NCI-H1092 treated with DMSO at 0.1 percent for 48 hours (cell line): ENCODE measurements at regions not wholly inside any gene's neighbourhood (a gene's known extent, or its start where the extent isn't known, plus 50 kb on each side); places are given as distances from the start of the nearest gene placed in this dataset.

Experiments
- DNase-seq: peaks from one replicate; lab custom pipeline; 2025; lab: John Stamatoyannopoulos, UW

- DNase-seq = no peak
Measured at GRCh38 chr2:60295636-60295962, 257.9 kb downstream of the BCL11A start.

GRCh38 chr2:60294901-60295635 lies 258.4 kb downstream of the BCL11A start:
- no peak for DNase-seq

GRCh38 chr2:60292242-60292641 lies 261.2 kb downstream of the BCL11A start:
- no peak for DNase-seq

- DNase-seq = no peak
Measured at GRCh38 chr2:60290509-60290908, 262.9 kb downstream of the BCL11A start.

- no peak for DNase-seq
Measured at GRCh38 chr2:60285626-60286316, 267.7 kb downstream of the BCL11A start.

- no peak for DNase-seq
Measured at GRCh38 chr2:60283626-60284025, 269.8 kb downstream of the BCL11A start.

- DNase-seq = no peak
Measured at GRCh38 chr2:60282886-60283285, 270.6 kb downstream of the BCL11A start.

- no peak for DNase-seq
Measured at GRCh38 chr2:60281730-60282129, 271.7 kb downstream of the BCL11A start.

- DNase-seq = no peak
Measured at GRCh38 chr2:60280238-60280637, 273.2 kb downstream of the BCL11A start.

GRCh38 chr2:60278906-60279305 lies 274.5 kb downstream of the BCL11A start:
- DNase-seq = no peak

GRCh38 chr2:60275958-60276357 lies 277.5 kb downstream of the BCL11A start:
- no peak for DNase-seq

- DNase-seq = no peak
Measured at GRCh38 chr2:60273836-60274235, 279.6 kb downstream of the BCL11A start.

- no peak for DNase-seq
Measured at GRCh38 chr2:60271713-60272112, 281.7 kb downstream of the BCL11A start.

GRCh38 chr2:60271131-60271530 lies 282.3 kb downstream of the BCL11A start:
- DNase-seq = no peak

- no peak for DNase-seq
Measured at GRCh38 chr2:60268661-60269060, 284.8 kb downstream of the BCL11A start.

- DNase-seq = no peak
Measured at GRCh38 chr2:60268032-60268431, 285.4 kb downstream of the BCL11A start.

GRCh38 chr2:60267122-60267521 lies 286.3 kb downstream of the BCL11A start:
- DNase-seq = peak; percentile 4

GRCh38 chr2:60262178-60262577 lies 291.3 kb downstream of the BCL11A start:
- DNase-seq = peak; percentile 48

- no peak for DNase-seq
Measured at GRCh38 chr2:60260639-60261296, 292.7 kb downstream of the BCL11A start.

- no peak for DNase-seq
Measured at GRCh38 chr2:60259781-60260180, 293.7 kb downstream of the BCL11A start.

GRCh38 chr2:60252581-60253150 lies 300.8 kb downstream of the BCL11A start:
- DNase-seq = no peak

GRCh38 chr2:60251247-60251646 lies 302.2 kb downstream of the BCL11A start:
- no peak for DNase-seq

- no peak for DNase-seq
Measured at GRCh38 chr2:60249879-60250278, 303.6 kb downstream of the BCL11A start.
